GM13976 (cell line): ENCODE measurements at regions not wholly inside any gene's neighbourhood (a gene's known extent, or its start where the extent isn't known, plus 50 kb on each side); places are given as distances from the start of the nearest gene placed in this dataset.

Source experiments
- DNase-seq: peaks from one replicate; pipeline ENCODE4 v3.0.0; 2012; ENCODE audit warnings: low spot score
- in situ Hi-C: fragments of 300-500 bp; cut with MboI; formaldehyde crosslinking; loops from one replicate; pipeline ENCODE4 v1.12.0; 2022; ENCODE audit warnings: low sequenced_read_pairs, mixed read lengths, inconsistent platforms; ENCODE audit not compliant: unreplicated experiment
- TF ChIP-seq, protein P1 (sequence below): IDR thresholded peaks from 2 replicates; pipeline ENCODE4 v1.5.1; 2012; ENCODE audit warnings: borderline replicate concordance, mild to moderate bottlenecking; ENCODE audit not compliant: insufficient read depth; ENCODE audit errors: extremely low read depth, missing control alignments, control extremely low read depth

- TF ChIP-seq, protein P1, sequence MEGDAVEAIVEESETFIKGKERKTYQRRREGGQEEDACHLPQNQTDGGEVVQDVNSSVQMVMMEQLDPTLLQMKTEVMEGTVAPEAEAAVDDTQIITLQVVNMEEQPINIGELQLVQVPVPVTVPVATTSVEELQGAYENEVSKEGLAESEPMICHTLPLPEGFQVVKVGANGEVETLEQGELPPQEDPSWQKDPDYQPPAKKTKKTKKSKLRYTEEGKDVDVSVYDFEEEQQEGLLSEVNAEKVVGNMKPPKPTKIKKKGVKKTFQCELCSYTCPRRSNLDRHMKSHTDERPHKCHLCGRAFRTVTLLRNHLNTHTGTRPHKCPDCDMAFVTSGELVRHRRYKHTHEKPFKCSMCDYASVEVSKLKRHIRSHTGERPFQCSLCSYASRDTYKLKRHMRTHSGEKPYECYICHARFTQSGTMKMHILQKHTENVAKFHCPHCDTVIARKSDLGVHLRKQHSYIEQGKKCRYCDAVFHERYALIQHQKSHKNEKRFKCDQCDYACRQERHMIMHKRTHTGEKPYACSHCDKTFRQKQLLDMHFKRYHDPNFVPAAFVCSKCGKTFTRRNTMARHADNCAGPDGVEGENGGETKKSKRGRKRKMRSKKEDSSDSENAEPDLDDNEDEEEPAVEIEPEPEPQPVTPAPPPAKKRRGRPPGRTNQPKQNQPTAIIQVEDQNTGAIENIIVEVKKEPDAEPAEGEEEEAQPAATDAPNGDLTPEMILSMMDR = no peak
- in situ Hi-C loops = no loop called here
- no peak for DNase-seq
Measured at GRCh38 chr2:146677280-146677679, 1167.5 kb upstream of the ACVR2A start.

DNA sequence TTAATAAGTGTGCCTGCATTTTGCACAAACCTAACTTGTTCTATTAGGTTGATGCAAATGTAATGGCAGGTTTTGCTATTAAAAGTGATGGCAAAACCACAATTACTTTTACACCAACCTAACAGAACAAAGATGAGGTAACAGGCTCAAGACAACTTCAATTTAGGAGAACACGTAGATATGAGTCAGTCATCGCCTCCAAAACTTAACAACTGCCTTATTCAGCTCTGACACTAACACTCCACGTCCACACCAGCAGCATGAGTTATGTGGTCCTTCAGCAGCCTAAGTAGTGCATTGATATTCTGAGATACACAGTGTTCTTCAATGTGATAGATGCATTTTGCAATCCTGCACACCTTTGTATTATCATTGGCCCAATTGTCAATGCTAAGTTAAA is 1175.1 kb upstream of the ACVR2A start:
- in situ Hi-C loops = no loop called here
- TF ChIP-seq, protein P1 = no peak
- DNase-seq = no peak

DNA sequence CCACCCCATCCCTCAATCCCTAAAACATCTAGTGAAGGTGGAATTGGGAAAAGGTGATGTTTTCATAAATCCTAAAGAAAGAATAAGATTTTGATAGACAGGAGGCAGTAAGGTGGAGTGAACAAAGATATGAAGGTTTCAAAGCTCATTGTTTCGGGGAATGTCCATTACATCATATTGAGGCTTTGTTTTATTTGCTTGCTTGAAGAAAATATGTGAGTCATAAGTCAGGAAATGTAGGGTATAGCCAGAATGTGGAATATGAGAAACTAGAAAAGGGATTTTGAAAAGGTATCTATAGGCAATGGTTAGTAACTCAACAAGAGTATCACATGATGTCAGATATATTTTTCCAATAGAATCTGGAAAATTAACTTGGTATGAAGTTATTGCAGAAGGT is 1178.5 kb upstream of the ACVR2A start:
- TF ChIP-seq, protein P1 = no peak
- DNase-seq = no peak
- in situ Hi-C loops = no loop called here

- in situ Hi-C loops = no loop called here
- DNase-seq = no peak
- TF ChIP-seq, protein P1 = no peak
Measured at GRCh38 chr2:146665800-146666199, 1179.0 kb upstream of the ACVR2A start.

DNA sequence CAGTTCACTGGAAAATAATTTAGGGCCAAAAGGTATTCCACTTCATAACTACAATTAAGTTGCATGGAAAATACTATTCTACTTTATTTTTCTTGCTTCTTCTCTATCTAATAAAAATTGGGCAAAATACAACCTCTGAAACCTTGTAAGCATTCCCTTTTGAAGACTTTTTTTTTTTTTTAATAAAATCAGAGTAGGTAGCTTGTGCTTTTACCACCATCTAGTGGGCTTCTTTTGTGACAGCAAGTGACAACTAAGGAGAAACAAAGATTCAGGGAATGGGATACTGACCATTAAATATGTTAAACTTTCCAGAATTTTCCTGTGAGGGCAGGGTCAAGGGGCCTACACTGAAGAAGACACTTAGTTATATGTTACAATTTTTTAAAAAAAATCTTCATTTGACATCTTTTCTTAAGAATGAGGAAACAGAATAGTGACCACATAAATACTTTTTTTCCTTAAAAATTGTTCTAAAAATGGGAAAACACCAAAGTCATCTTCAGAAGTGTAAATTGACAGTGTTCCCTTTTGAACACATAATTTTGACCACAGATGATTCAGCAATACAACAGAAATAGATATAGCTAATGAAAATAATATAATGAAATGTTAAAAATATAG is 1183.2 kb upstream of the ACVR2A start:
- DNase-seq = no peak
- TF ChIP-seq, protein P1 = no peak
- in situ Hi-C loops = no loop called here

- TF ChIP-seq, protein P1 = no peak
- in situ Hi-C loops = no loop called here
- no peak for DNase-seq
Measured at GRCh38 chr2:146659976-146660375, 1184.9 kb upstream of the ACVR2A start.

DNA sequence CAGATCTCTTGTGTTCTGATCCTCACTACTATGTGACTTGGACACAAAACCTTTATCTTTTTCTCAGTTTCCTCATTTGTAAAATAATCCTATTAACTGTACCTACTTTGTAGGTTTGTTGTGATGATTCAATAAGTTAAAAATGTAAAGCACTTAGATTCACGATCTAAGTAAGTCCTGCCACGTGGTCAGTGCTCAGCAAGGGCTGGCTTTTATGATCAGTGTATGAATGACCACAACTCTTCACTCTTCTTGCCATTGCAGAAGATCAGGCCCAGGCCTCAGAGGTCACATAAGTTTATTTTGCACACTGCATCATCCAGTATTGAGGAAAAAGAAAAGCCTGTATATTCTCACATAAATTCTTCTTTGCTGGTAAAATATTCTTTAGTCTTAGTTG is 1192.5 kb upstream of the ACVR2A start:
- TF ChIP-seq, protein P1 = no peak
- no peak for DNase-seq
- in situ Hi-C loops = no loop called here
